ENCODE measurements at regions not wholly inside any gene's neighbourhood (a gene's known extent, or its start where the extent isn't known, plus 50 kb on each side); places are given as distances from the start of the nearest gene placed in this dataset.

- peak; percentile 85 for DNase-seq
Measured at GRCh38 chr2:213202011-213202410, 50.6 kb upstream of the IKZF2 start.

DNA sequence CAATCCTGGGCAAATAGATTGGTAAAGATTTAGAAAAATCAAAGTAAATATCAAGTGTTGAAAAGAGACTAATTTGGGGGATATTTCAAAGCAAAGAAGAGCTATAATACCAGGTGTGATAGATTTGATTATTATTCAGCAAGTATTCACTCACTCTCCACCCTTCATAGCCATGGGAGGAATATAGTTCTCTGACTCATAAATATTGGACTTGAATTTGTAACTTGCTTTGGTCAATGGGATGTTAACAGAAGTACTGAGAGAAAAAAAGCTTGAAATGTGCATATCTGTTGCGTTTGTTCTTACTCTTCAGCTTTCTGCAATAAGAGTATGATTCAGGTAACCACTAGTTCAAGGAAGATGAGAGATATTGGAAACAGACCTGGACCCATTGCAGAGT, 54.5 kb upstream of the IKZF2 start:
- no peak for DNase-seq

GRCh38 chr2:213213186-213213585, 61.8 kb upstream of the IKZF2 start:
- no peak for DNase-seq

DNA sequence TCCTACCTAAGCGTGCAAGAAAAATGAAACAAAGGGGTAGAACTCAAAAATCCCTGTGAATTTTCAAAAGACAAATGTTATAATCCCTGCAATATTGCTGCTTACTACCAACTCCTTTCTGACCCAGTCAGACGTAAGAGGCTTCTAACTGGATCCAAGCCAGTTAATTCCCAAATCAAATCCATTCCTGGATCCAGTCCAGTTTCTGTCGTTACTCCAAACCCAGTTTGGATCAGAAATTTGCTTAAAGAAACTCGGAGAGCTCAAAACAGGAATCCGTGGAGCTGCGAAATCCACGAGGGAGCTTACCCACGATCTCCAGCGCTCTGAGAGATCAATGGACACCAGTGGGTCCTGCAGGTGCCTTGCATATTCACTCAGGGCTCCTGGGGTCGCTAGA, 62.8 kb upstream of the IKZF2 start:
- no peak for DNase-seq

DNA sequence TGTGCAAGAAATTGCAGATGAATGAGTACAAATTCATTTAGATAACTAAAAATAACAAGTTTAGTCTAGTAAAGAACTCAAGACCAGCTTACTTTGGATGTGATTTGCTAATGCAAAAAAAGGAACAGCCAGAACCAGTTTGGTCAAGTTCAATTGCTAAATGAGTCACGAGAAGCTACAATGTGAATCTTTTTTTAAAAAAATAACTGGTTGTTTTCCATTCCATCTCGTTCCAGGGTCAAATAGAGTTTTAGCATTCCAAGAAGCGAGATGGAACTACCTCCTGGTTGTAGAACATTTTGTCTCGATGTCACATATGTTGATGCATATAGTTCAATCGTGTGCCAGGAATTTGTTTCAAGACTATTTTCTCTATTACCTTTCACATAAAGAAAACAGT, 65.0 kb upstream of the IKZF2 start:
- DNase-seq, result no peak

GRCh38 chr2:213219816-213220215, 64.4 kb upstream of the SPAG16 start:
- no peak for DNase-seq

- no peak for DNase-seq
Measured at GRCh38 chr2:213220967-213221603, 63.2 kb upstream of the SPAG16 start.

- DNase-seq, result no peak
Measured at GRCh38 chr2:213221957-213222356, 62.3 kb upstream of the SPAG16 start.

GRCh38 chr2:213224366-213224765, 59.9 kb upstream of the SPAG16 start:
- no peak for DNase-seq

- DNase-seq, result no peak
Measured at GRCh38 chr2:213225866-213226265, 58.4 kb upstream of the SPAG16 start.

- no peak for DNase-seq
Measured at GRCh38 chr2:213227458-213227857, 56.8 kb upstream of the SPAG16 start.

GRCh38 chr2:213228638-213229037, 55.6 kb upstream of the SPAG16 start:
- no peak for DNase-seq

- no peak for DNase-seq
Measured at GRCh38 chr2:213229814-213230213, 54.5 kb upstream of the SPAG16 start.

DNA sequence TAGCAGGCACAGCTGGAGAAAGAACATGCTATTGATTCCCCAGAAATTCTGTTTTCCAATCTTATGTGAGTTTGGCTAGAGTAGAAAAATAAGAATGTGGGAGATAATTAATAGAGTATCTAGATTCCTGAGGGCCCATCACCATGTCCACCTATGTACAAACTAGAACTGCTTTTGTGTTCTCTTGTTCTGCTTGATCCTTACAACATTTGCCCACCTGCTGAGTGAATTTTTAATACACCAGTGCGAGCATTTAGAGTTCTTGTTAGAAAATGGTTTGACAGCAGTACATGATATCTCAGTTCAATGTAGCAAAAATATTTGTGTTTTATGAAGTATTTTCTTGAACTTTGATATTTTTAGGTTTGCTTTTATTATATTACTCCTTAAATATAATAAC, 52.3 kb upstream of the SPAG16 start:
- DNase-seq, result no peak

DNA sequence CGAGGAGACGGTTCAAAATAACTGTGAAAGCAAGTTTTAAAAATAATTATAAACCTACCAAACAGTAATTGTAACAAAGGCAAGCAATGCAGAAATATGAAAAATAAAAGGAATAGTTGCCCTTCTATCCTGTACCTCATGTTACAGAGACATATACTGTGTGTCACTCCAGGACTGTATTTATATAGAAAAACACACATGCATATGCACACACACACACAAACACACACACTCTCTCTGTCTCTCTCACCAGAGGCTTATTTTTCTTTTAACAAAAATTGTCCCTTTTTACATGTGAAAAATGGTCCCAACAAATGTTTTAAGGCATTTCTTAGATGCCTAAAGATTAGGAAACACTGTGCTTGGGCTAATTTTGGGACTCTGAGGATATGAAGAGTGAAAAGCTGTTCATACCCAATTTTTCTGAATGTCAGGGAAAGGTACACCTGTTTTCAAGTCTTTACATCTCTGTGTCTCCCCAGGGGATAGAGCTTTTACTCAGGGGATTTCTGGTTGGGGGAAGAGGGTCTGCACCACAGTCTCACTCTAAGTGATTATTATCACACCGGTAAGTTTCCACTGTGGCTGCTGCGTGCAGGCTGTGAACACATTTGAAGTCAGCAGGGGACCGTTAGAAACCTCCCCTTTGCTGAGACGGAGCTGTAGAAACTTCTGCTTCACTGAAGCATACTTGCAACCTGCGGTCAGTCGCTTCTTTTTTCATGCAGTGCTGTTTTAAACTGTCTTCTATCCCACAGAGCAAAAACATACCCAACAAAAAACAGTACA, 51.4 kb upstream of the SPAG16 start:
- DNase-seq, result peak; percentile 57

- no peak for DNase-seq
Measured at GRCh38 chr2:213233438-213234330, 50.6 kb upstream of the SPAG16 start.
